HS-5 (cell line): ENCODE measurements at regions not wholly inside any gene's neighbourhood (a gene's known extent, or its start where the extent isn't known, plus 50 kb on each side); places are given as distances from the start of the nearest gene placed in this dataset.

ENCODE experiments used
- DNase-seq: peaks from one replicate; pipeline ENCODE4 v3.0.0-alpha.2; 2012; ENCODE audit warnings: low read depth

DNA sequence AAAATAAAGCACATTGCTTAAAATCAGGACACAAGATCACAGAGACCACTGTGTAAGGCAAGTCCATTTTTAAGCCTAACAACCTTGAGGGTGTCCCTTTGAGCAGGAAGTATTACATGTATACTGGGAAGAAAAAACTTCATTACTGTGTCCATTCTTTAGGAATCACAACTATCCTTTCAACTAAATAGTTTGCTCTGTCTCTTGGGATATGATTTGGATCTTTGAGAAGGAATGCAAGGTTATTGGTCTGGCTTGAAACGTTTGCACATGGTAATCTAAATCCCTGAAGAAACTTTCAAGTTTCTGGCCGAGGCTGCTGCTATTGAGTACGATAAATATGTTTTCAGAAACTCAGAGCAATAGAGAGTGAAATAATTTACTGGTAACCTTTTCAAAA is 923.0 kb upstream of the SEMA6A start:
- no peak for DNase-seq

DNA sequence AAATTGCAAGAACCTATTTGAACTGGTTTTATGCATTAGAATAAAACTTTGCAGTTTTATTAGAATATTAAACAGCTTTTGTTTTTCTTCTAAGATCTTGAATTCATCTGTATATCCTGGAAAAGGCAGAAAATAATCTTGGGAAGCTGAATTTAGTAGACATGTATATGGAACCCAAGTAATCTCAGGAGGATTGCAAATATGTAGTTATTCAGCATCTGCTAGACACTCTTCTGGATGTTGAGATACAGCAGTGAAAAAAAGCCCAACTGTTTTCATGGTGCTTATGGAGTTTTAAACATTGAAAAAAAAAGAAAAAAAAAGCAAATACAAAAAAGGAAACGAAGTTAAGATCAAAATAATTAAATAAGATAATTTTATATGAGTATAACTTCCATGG is 922.2 kb upstream of the SEMA6A start:
- no peak for DNase-seq

DNA sequence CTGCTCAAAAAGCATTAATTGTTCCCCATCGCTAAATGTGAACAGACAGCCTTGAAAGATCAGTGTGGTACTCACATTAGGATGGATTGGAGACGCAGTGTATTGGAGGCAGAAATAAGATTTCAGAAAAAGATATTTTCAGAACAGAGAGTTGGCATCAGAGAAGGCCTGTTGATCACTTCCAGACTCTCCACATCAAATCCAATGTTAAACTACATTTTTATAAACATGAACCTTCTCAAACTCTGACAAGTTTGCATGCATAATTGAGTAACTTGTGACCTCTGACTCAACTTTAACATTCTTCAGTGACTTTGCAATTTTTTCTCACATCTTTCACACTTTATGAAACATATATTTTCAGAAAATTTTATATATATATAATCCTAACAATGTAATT is 919.6 kb upstream of the SEMA6A start:
- DNase-seq = no peak

DNA sequence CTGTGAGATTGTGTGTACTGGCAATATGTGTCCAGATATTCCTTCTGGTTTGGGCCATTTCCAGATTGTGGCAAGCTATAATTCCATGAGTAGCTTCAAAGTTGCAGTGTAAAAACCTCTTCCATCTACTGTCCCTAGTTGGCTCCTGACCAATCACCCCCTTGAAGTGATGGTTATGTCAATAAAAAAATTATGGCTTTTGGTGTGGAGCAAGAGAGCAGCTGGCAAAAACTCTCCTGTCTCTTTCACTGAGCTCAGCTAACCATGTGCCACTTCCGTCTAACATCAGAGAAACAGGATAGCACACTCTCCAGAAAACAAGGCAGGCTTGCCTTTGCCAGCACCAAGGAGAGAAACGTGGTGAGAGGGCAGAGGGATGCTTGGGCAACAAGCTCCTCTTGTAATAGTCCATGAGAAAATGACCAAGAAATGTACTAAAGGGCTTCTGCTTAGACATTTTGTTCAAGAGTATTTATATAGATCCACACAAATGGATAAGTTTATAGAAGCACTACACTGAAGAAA is 914.4 kb upstream of the SEMA6A start:
- no peak for DNase-seq

DNA sequence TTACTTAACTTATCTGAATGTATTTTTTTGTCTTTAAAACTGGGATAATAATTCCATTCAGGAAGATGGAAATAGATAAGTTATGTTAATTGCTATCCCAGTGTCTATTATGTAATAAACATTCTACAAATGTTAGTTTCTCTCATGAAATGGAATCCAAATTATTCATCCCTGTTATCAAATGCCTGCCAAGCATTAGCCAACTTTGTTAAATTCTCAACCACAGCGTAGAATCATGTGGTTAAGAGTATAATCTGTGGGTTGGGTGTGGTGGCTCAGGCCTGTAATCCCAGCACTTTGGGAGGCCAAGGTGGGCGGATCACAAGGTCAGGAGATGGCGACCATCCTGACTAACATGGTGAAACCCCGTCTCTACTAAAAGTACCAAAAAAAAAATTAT is 912.9 kb upstream of the SEMA6A start:
- DNase-seq = no peak

DNA sequence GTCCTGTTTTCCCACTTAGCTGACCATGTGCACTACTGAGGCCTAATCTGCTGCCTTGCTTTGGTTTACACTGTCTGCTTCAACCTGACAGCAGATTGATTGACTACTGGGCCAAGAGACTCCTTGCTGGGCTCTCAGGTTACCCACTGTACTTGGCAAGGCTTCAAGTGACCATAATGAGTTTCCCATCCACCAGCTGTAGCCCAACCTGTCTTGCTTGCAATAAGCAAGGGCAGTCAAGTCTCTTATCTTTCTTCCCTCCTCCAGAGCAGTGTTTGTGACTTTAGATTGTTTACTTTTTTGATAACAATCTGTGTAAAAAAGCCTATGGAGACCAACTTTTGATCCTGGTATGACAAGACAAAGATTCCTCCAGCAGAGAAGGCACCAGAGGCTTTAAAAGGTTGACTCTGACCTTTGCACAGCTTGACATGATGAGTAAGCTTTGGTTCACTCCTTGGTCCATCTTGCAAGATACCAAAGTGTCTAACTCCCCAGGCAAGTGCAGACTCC is 912.3 kb upstream of the SEMA6A start:
- no peak for DNase-seq

DNA sequence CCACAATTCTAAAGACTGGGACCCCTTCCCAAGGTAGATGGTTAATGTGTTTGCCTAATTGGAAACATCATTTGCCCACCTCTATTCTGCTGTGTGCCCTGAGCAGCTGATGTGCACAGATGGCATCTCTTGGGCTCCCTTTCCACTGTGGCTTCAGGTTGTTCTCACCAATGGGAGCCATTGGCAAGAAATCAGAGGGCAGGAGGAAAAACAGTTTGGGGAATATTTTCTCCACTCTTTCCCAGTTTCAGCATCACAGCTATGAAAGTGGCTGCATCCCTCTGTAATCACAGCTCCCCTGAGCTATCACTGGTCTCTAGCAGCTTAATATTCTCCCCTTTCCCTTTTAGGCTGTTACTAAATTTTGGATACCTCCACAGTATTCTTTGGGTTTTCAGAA is 911.6 kb upstream of the SEMA6A start:
- no peak for DNase-seq

DNA sequence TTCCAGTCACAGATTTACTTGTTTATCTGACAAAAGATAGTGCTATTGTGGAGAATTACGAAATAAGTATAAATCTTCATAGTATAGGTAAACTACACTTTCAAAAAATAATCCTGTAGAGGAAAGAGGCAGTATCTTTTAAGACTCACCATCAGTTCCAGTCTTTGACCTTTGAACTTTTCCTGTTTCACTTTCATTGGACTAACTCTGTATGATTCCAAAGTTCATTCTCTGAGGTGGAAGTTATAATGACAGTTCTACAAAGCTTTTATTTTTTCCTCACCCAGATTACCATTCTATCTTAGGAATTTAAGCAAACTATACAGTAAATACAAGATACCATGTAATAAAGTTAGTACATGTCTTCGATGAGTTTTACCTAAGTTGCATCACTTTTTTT is 901.3 kb upstream of the SEMA6A start:
- DNase-seq = no peak

DNA sequence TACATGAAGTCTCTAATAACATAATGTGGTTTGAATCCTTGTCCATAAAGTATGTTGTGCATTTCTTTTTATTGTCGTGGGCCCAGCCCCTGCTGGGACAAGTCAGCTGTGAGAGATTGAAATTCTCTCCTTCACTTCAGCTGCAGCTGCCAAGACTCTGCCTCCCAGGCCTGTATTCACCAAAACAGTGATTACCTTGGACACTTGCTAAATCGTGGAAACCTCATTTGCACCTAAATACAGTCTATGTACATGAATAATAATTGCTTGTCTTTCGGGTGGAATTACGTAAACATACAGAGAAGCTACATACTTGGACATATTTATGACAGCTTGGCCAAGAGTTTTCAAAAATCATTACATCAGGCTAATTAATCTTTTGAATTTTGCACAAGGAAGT is 898.5 kb upstream of the SEMA6A start:
- no peak for DNase-seq

DNA sequence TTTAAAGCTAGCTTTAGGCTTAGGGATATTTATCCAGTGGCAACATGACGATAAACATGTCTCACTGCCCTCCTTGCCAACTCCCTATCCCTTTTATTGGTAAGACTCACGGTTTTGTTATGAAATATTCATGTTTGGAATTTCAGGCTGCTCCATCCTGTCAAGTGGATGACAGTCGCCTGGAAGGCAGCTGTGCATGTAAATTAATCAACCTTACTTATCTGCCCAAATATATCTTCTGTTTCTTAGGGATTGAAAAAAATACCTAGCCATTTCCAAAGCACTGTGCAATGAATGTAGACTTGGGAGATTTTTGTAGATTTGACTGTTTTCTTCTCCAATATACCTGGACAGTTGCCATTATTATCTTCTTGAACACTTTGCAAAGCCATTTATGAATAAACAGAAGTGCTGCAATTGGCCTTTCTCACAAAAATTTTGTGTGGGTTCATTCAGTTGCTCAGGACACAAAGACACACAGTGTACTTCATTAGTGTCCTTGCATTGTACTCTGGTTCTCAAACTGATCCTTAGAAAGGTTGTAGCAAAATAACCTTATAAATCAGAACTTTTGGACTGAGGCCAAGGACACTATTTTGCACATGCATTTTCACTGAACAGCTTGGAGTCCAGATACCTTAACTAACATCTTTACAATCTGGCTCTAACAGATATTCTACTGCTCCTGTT is 889.4 kb upstream of the SEMA6A start:
- peak; percentile 22 for DNase-seq

DNA sequence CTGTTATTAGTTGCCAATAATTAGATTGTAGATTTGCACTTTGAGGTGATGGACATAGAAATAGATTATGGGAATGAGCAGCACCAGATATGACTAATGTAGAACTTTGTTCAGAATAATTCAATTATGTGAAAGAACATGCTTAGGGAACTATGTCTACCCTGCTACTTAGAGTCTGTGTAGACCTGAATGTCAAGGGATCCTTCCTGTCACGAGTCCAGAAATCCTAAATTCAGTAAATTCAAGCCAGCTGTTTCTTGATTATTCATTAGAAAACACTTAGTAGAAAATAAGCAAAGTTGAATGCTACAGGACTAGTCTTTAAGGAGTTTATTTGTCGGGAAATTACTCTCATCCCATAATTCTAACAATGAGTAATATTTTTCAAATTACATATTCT is 887.3 kb upstream of the SEMA6A start:
- DNase-seq = no peak

DNA sequence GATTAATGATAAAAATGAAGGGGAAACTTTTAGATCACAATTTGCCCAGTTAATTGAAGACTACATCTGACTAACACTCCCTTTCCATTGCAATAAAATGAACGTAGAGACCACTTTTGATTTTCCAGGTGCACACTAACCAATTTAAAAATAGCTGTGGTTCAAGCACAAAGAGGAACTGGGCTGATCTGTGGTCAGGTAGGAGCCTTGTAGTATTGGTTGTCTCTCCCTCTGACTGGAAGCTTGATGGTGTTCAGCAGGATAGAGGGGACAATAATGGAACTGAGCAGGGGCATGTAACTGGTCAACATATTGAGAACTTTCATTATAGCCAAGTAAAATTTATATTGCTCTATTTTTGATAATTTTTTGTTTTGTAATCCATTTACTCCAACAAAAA is 886.8 kb upstream of the SEMA6A start:
- no peak for DNase-seq

DNA sequence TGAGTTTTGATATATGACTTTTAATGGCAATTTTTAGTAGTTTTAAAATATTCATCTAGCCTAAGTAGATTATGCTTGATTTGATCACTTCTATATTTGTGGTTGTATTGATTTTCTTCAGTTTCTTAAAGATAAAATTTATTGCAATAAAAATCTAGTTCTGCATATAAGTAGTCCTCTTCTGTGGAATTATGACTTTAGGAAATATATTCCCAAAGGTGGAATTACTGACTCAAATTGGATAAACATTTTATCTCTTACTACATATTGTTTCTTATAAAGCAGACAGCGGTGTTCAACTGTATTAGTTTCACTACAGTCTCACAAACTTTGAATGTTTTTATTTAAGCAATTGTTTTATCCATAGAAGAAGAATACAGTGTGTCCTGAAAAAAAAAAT is 883.0 kb upstream of the SEMA6A start:
- DNase-seq = no peak

DNA sequence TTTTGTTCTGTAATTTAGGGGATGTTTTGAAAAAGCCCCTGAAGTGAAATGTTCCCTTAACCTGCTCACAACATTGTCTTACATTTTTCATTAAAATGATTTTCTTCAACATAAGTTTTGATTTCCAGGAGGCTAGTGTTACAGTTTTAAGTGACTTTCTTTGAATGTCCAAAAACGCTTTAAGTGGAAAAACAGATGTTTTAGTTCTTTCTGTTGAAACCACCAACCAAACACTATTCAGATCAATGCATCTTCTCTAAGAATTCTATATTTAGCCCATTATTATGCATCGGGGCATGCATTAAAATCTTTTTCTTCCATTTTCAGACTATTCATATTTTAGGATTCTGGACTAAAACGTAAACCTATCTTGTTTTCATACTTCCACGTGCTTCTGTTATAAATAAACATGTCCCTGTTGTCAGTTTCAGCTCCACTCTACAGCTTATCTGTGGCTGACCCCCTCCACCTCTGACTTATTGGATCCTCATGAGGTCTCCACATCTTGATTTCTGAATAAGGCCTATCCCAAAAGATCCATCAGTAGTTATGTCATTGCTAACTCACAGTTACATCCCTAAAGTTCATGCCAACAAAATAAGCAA is 882.3 kb upstream of the SEMA6A start:
- no peak for DNase-seq

DNA sequence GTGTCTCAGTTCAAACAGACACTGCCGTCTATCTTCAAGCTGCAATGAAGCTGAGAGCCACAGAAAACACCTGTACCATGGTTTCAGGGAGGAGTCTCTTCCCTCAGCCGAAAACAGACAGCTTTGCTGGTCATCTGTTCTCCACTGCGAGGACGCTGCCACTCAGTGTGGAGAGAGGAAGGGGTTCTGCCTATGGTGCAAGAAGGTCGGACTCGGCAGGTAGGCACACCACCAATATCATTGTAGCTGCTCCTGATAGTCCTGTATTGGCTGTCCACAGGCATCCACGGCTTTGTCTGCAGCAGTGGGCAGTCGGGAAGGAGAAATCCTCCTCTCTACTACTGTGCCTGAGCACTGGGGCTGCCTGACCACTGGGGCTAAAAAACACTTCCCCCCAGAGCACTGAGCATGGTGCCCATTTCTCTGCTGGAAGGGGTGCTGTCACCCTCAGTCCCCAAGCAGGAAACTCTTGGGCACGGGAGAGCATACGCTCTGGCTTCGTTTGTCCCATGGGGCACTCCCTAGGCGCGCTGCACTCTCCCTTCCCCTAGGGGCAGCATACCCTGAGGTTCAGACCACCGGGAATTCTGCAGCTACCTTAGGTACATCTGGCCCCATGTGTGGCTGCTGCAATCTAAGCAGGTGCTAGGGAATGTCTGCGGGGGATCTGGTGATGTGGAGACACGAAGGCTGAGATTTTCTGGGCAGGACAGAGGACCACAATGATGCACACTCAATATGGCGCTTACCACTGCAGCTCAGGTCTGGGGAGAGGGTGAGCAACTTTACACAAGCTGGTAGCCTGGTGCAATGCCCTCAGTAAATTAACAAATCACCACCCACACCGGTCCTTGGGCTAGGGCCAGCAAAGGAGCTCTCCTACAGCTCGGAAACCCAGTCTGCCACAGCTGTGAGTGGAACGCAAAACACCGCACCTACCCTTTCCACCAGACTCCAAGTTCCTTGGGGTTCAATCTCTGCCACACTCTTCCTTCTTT is 880.9 kb upstream of the SEMA6A start:
- DNase-seq = no peak

DNA sequence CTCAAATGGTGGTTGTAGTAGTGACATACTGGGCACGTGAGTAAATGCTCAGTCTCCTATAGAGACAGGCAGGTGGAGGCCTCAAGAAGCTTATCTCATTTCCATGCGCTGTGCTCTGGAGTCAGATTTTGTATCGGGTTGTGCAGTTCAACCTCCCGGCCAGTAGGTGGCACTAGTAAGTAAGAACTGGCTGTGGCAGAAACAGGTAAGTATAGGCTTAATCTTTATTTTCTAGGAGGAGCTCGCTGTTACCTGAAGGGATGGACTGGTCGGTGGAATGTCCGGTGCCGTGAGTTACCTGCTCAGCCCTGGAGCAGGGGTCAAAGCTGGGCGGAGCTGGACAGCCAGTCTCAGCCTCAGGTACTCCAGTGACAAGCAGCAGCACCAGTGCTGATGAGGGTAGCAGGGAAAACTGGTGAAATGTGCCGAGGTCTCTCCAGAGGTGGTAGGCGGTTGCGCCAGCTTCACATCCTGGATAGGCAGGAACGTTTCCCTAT is 880.1 kb upstream of the SEMA6A start:
- no peak for DNase-seq

DNA sequence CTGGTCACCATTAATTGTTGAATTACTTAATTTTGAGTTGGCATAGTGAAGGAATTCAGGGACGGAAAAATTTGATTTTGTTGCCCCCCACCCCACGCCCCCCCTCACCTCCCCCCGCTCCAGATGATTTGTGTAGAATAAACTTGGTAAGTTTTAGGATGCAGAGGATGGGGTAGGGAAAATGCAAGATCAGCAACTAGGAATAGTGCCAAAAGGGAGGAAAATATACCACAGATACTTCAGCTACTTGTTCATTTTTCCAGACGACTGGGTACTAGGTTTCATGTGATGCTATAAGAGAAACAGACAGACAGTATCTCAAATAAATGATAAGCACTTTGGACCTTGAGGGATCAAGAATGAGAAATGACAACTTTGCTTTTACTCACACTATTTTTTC is 862.2 kb upstream of the SEMA6A start:
- DNase-seq = no peak

DNA sequence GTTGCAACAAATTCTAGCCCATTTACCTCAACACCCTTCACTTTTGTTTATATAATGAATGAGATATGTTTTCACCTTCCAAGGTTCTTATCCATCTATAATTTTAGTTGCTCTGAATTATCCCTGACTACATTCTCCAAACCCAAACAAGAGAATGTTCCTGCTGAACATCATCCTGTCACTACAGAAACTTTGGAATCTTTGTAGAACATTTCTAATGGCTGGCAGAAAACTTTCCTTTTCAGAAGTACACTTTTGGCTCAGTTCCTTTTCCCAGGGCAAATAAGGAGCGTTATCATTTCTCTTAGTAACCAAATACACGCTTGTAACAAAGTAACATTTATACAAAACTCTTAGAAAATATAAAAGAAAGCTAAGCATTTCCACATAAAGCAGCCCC is 860.6 kb upstream of the SEMA6A start:
- DNase-seq = no peak

DNA sequence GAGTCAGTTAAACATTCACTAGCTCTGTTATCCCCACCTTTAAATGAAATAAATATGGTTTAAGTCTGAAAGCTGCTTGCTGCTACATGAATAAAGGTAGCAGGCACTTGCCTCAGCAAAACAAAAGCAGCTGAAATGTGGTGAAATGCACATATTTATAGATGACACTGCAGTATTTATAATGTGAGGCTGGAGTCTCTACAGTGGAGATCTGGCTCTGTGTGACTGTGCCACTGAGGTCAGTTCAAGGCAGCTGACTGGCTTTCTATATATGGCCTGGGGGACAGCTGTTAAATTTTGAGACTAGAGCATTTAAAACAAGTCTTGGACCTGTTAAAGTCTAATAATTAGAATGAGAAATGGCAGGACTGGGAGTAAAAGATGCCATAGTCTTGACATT is 859.6 kb upstream of the SEMA6A start:
- no peak for DNase-seq

DNA sequence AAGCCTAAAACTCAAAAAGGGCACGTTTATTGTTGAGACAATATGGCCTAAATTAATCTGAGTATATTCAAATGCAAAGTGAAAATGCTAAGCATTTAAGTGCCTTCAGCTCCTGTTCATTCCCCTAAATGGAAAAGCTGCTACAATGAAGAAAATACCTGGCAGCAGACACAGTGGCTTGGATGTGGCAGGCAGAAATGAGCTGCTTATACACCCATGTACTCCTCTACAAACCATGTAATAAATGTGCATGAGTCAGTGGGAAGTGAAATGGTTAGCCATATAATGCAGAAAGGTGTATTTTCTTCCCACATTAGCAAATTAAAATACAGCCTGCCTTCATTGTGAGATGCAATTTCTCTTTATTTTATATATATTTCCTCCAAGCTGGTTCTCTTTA is 859.2 kb upstream of the SEMA6A start:
- no peak for DNase-seq

DNA sequence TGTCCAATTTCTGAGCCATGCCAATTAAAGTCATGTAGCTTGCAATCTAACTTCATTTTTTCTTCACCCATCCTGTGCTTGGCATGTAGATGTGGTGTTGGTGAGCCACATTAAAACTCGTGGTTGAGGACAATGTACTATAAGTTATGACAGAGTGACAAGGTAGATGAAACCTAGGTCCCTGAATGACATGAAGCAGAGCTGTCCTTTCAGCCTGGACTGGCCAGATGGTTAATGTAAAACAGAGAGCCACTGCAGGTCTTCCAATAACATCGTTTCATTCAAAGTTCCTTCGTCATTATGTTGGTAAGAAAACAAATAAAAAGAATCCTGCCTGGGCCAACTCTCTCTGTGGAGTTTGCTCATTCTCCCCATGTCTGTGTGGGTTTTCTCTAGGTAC is 856.5 kb upstream of the SEMA6A start:
- no peak for DNase-seq

DNA sequence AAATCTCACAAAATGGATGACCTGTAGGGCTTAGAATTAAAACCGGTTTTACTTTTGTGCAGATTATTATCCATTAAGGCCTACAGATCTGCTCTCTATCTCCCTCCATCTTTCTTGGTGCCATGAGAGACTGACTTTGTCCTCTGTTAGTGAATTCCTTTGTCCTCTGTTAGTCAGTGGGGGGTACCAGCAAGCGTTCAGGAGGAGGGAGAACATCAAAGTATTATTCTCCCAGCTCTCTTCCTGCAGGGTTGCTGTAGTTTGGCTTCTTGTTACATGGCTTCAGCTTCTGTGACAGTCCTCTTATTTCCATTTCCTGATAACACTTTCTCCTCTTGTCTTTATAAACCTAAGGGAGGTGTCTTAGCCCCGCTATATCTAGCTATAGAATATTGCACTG is 850.5 kb upstream of the SEMA6A start:
- DNase-seq = no peak
